A549 (cell line): ENCODE measurements at regions not wholly inside any gene's neighbourhood (a gene's known extent, or its start where the extent isn't known, plus 50 kb on each side); places are given as distances from the start of the nearest gene placed in this dataset.

Source experiments
- ATAC-seq, 2 experiments: fragments of 200-7000 bp in 1 of 2; fragments of >200 bp in 1 of 2; cut with Nextera tagmentation in 1 of 2; cut with Tn5 transposase in 1 of 2; 3 replicates each; pipeline versions ENCODE4 v1.8.0 to v1.9.1; 2018 to 2020; ENCODE audit warnings: mild to moderate bottlenecking in 1 of 2, moderate library complexity in 1 of 2
- CTCF ChIA-PET: fragments of 300-600 bp; sonication (Branson Sonifier 250); formaldehyde crosslinking; extraction: SDS; loops from one replicate; lab custom pipeline; 2021; ENCODE audit warnings: antibody characterized with exemption, inconsistent platforms; lab: Yijun Ruan, JAX
- POLR2A ChIA-PET: fragments of 350-600 bp; formaldehyde crosslinking; extraction: SDS; loops from one replicate; lab custom pipeline; 2021; ENCODE audit warnings: antibody characterized with exemption, inconsistent platforms; lab: Yijun Ruan, JAX
- DNase-seq, 2 experiments: peaks; one replicate each; pipeline versions ENCODE4 v3.0.0 to v3.0.0-alpha.2; 2011 to 2016; ENCODE audit warnings: low read depth in 1 of 2, low spot score in 1 of 2
- FAIRE-seq: peaks from 2 replicates; lab custom pipeline; 2011; peaks lifted over from hg19 to GRCh38; lab: Jason Lieb, UNC
- H3K27ac ChIP-seq, 2 experiments: fragments of >200 bp; sonication (Bioruptor Twin); formaldehyde crosslinking; 3 replicates each; pipeline ENCODE4 v1.5.1; 2016 to 2017
- H3K4me1 ChIP-seq: fragments of >200 bp; sonication (Bioruptor Twin); formaldehyde crosslinking; 3 replicates; pipeline ENCODE4 v1.6.1; 2016
- H3K4me2 ChIP-seq: fragments of >200 bp; sonication (Bioruptor Twin); formaldehyde crosslinking; 3 replicates; pipeline ENCODE4 v1.6.1; 2016
- H3K4me3 ChIP-seq: fragments of >200 bp; sonication (Bioruptor Twin); formaldehyde crosslinking; 3 replicates; pipeline ENCODE4 v1.5.1; 2016
- H3K9me3 ChIP-seq: fragments of >200 bp; sonication (Bioruptor Twin); formaldehyde crosslinking; 3 replicates; pipeline ENCODE4 v1.6.1; 2016
- CBX8 ChIP-seq: fragments of 200-600 bp; sonication (generic); IDR thresholded peaks from 2 replicates; pipeline ENCODE4 v1.6.1; 2016
- CEBPB ChIP-seq, 2 experiments: fragments of >200 bp in 1 of 2; sonication (Bioruptor Twin) in 1 of 2; formaldehyde crosslinking in 1 of 2; IDR thresholded peaks; 2 replicates each; pipeline ENCODE4 v1.6.1; 2012 to 2016
- CHD2 ChIP-seq: fragments of 150-350 bp; IDR thresholded peaks from 2 replicates; pipeline ENCODE4 v1.6.1; 2014; ENCODE audit warnings: low read length; ENCODE audit not compliant: partially characterized antibody
- E2F6 ChIP-seq: IDR thresholded peaks from 2 replicates; pipeline ENCODE4 v1.6.1; 2012; ENCODE audit warnings: low read depth, borderline replicate concordance
- EHMT2 ChIP-seq: fragments of 200-600 bp; sonication (generic); IDR thresholded peaks from 2 replicates; pipeline ENCODE4 v1.6.1; 2016; ENCODE audit warnings: antibody characterized with exemption, low read depth, mild to moderate bottlenecking, moderate library complexity
- ELK1 ChIP-seq: fragments of 150-350 bp; IDR thresholded peaks from 2 replicates; pipeline ENCODE4 v1.6.1; 2014; ENCODE audit warnings: low read depth, mild to moderate bottlenecking, low read length
- EP300 ChIP-seq, 2 experiments: fragments of >200 bp; sonication (Bioruptor Twin); formaldehyde crosslinking; IDR thresholded peaks; 2 replicates in 1 of 2; 3 replicates in 1 of 2; pipeline ENCODE4 v1.6.1; 2016 to 2017
- ESRRA ChIP-seq: fragments of 150-350 bp; IDR thresholded peaks from 2 replicates; pipeline ENCODE4 v1.6.1; 2014; ENCODE audit warnings: mild to moderate bottlenecking, low read length, borderline replicate concordance
- FOSB ChIP-seq: fragments of 250-450 bp; sonication (Bioruptor Pico); IDR thresholded peaks from 2 replicates; pipeline ENCODE4 v1.5.0; 2020; ENCODE audit warnings: mild to moderate bottlenecking, moderate library complexity
- FOSL2 ChIP-seq, 2 experiments: fragments of 450-650 bp in 1 of 2; fragments of >200 bp in 1 of 2; sonication (Bioruptor Twin) in 1 of 2; formaldehyde crosslinking; IDR thresholded peaks; 2 replicates each; pipeline versions ENCODE4 v1.5.0 to v1.6.1; 2016 to 2020; ENCODE audit warnings: mild to moderate bottlenecking in 1 of 2, moderate library complexity in 1 of 2
- GATA3 ChIP-seq: IDR thresholded peaks from 2 replicates; pipeline ENCODE4 v1.6.1; 2012; ENCODE audit warnings: borderline replicate concordance
- HDAC2 ChIP-seq: fragments of 200-600 bp; sonication (generic); IDR thresholded peaks from 2 replicates; pipeline ENCODE4 v1.6.1; 2016
- HEYL ChIP-seq: fragments of 250-450 bp; sonication (Bioruptor Pico); IDR thresholded peaks from 2 replicates; pipeline ENCODE4 v1.8.0; 2021; ENCODE audit warnings: mild to moderate bottlenecking, moderate library complexity
- HOXB13 ChIP-seq: fragments of 250-450 bp; sonication (Bioruptor Pico); IDR thresholded peaks from 2 replicates; pipeline ENCODE4 v1.5.0; 2020; ENCODE audit warnings: low read depth, mild to moderate bottlenecking, moderate library complexity
- JUN ChIP-seq, 2 experiments: fragments of >200 bp; sonication (Bioruptor Twin); formaldehyde crosslinking; IDR thresholded peaks; 2 replicates in 1 of 2; 3 replicates in 1 of 2; pipeline ENCODE4 v1.6.1; 2016 to 2017
- JUNB ChIP-seq: fragments of >200 bp; sonication (Bioruptor Twin); formaldehyde crosslinking; IDR thresholded peaks from 2 replicates; pipeline ENCODE4 v1.6.1; 2016
- KDM1A ChIP-seq: fragments of 200-600 bp; sonication (generic); IDR thresholded peaks from 2 replicates; pipeline ENCODE4 v1.6.1; 2016; ENCODE audit warnings: low read depth, mild to moderate bottlenecking
- MAFK ChIP-seq: fragments of 450-650 bp; IDR thresholded peaks from 2 replicates; pipeline ENCODE4 v1.6.1; 2014; ENCODE audit not compliant: partially characterized antibody
- MYC ChIP-seq: IDR thresholded peaks from 2 replicates; pipeline ENCODE4 v1.6.1; 2012; ENCODE audit warnings: mild to moderate bottlenecking, inconsistent platforms, low read length, improper control_type of control experiment, borderline replicate concordance
- NFE2L2 ChIP-seq: fragments of 150-350 bp; conservative IDR thresholded peaks from 2 replicates; pipeline ENCODE4 v1.6.1; 2014; ENCODE audit warnings: low read length
- PBX3 ChIP-seq: IDR thresholded peaks from 2 replicates; pipeline ENCODE4 v1.6.1; 2012
- RAD21 ChIP-seq, 2 experiments: fragments of >200 bp in 1 of 2; sonication (Bioruptor Twin) in 1 of 2; formaldehyde crosslinking in 1 of 2; IDR thresholded peaks in 1 of 2; conservative IDR thresholded peaks in 1 of 2; 2 replicates in 1 of 2; 3 replicates in 1 of 2; pipeline ENCODE4 v1.6.1; 2012 to 2018; ENCODE audit warnings: inconsistent platforms in 1 of 2
- RCOR1 ChIP-seq: fragments of 150-350 bp; IDR thresholded peaks from 2 replicates; pipeline ENCODE4 v1.6.1; 2014; ENCODE audit warnings: antibody characterized with exemption, low read length, low read depth
- REST ChIP-seq: fragments of 200-600 bp; sonication (generic); IDR thresholded peaks from 2 replicates; pipeline ENCODE4 v1.6.1; 2016; ENCODE audit warnings: antibody characterized with exemption, mild to moderate bottlenecking, moderate library complexity
- SMC3 ChIP-seq: fragments of >200 bp; sonication (Bioruptor Twin); formaldehyde crosslinking; IDR thresholded peaks from 3 replicates; pipeline ENCODE4 v1.6.1; 2018; ENCODE audit warnings: inconsistent platforms
- TFCP2L1 ChIP-seq: fragments of 250-450 bp; sonication (Bioruptor Pico); IDR thresholded peaks from 2 replicates; pipeline ENCODE4 v1.5.0; 2021; ENCODE audit warnings: mild to moderate bottlenecking
- TP53 ChIP-seq: fragments of 250-450 bp; sonication (Bioruptor Pico); IDR thresholded peaks from 2 replicates; pipeline ENCODE4 v1.5.0; 2021; ENCODE audit warnings: mild to moderate bottlenecking, moderate library complexity
- USF2 ChIP-seq: fragments of 450-650 bp; IDR thresholded peaks from 2 replicates; pipeline ENCODE4 v1.6.1; 2014; ENCODE audit warnings: antibody characterized with exemption
- ZFP36 ChIP-seq: fragments of 450-650 bp; IDR thresholded peaks from 2 replicates; pipeline ENCODE4 v1.6.1; 2014; ENCODE audit warnings: borderline replicate concordance; ENCODE audit not compliant: partially characterized antibody
- ZNF302 ChIP-seq: fragments of 250-450 bp; sonication (Bioruptor Pico); IDR thresholded peaks from 2 replicates; pipeline ENCODE4 v1.9.0; 2021; ENCODE audit warnings: inconsistent platforms, mild to moderate bottlenecking, moderate library complexity
- WGBS: methylation state at CpG from one replicate; pipeline ENCODE4 v1.1.6; 2017; ENCODE audit errors: missing lambda C conversion rate; 5-methylcytosine and 5-hydroxymethylcytosine counted together

- DNase-seq (no peak), ATAC-seq (no peak), FAIRE-seq (no peak)
- Histone ChIP-seq H3K4me3 (no peak overlapping the region), H3K9me3 (no peaks in the 10 kb centered on the region), H3K27ac (no peak overlapping the region), H3K4me2 (no peak overlapping the region), H3K4me1 (no peaks in the 10 kb centered on the region)
- ChIA-PET CTCF (no interaction called here), POLR2A (no interaction called here)
- 87% methylated on average over 15 of the region's 15 CpGs for WGBS
- TF ChIP-seq CHD2 (no peak), KDM1A (no peak), USF2 (no peak), HEYL (CRISPR knock-in tag) (no peak), TP53 (no peak), ESRRA (no peak), JUN (IDR thresholded peaks at IDR 0.05) (no peak), CEBPB (IDR thresholded peaks at IDR 0.05) (no peak), ELK1 (no peak), EHMT2 (no peak), HDAC2 (no peak), MAFK (no peak), RAD21 (conservative IDR thresholded peaks at IDR 0.05 in 1 of 2, IDR thresholded peaks at IDR 0.05 in 1 of 2) (no peak), MYC (no peak), FOSB (CRISPR knock-in tag) (no peak), E2F6 (no peak), PBX3 (no peak)
These were observed 120.4 kb upstream of the LHX1 start for GRCh38 chr17:36816907-36817288.

GRCh38 chr17:36817483-36818048 is 119.7 kb upstream of the LHX1 start:
- Histone ChIP-seq H3K4me1 (no peaks in the 10 kb centered on the region), H3K4me3 (no peak overlapping the region), H3K27ac (no peak overlapping the region), H3K9me3 (no peaks in the 10 kb centered on the region), H3K4me2 (no peak overlapping the region)
- FAIRE-seq (no peak), ATAC-seq (no peak), DNase-seq (no peak)
- POLR2A ChIA-PET = no interaction called here
- WGBS = 72% methylated on average over 5 of the region's 5 CpGs
- no peak for TF ChIP-seq NFE2L2
- TF ChIP-seq GATA3 = no peak
- TF ChIP-seq TFCP2L1 (CRISPR knock-in tag) = no peak
- no peak for TF ChIP-seq MAFK
- TF ChIP-seq KDM1A = no peak
- TF ChIP-seq ZFP36 = no peak
- TF ChIP-seq ZNF302 = no peak
- TF ChIP-seq FOSL2 (IDR thresholded peaks at IDR 0.05) = no peak
- no peak for TF ChIP-seq FOSL2 (CRISPR knock-in tag; IDR thresholded peaks at IDR 0.05)
- TF ChIP-seq CBX8 = no peak
- TF ChIP-seq RCOR1 = no peak
- no peak for TF ChIP-seq SMC3
- no peak for TF ChIP-seq JUNB
- no peak for TF ChIP-seq EP300 (IDR thresholded peaks at IDR 0.05)
- no peak for TF ChIP-seq HDAC2
- no peak for TF ChIP-seq REST
- no peak for TF ChIP-seq ESRRA
- no peak for TF ChIP-seq HEYL (CRISPR knock-in tag)
- no peak for TF ChIP-seq HOXB13 (CRISPR knock-in tag)
- CTCF ChIA-PET = no interaction called here
